Activated CD4-positive, CD25-positive, alpha-beta regulatory T cell (primary cell): ENCODE measurements at regions not wholly inside any gene's neighbourhood (a gene's known extent, or its start where the extent isn't known, plus 50 kb on each side); places are given as distances from the start of the nearest gene placed in this dataset.
"Not testable (repeated sequence)": the region's sequence is repeated elsewhere in the genome, so short reads cannot be mapped to it uniquely, and the experiment has no call there.

Experiments used
- DNase-seq, 4 experiments: peaks; one replicate each; lab custom pipeline; 2025; lab: John Stamatoyannopoulos, UW

- no peak for DNase-seq
Measured at GRCh38 chr4:19512086-19512485, 739.6 kb upstream of the SLIT2 start.

GRCh38 chr4:19510993-19511392, 740.7 kb upstream of the SLIT2 start:
- DNase-seq: no peak

- no peak for DNase-seq
Measured at GRCh38 chr4:19508442-19508841, 743.3 kb upstream of the SLIT2 start.

- no peak for DNase-seq
Measured at GRCh38 chr4:19497705-19498104, 754.0 kb upstream of the SLIT2 start.

GRCh38 chr4:19496756-19497155, 754.9 kb upstream of the SLIT2 start:
- DNase-seq: no peak

GRCh38 chr4:19494961-19495360, 756.7 kb upstream of the SLIT2 start:
- DNase-seq: no peak

- DNase-seq: no peak
Measured at GRCh38 chr4:19492606-19493005, 759.1 kb upstream of the SLIT2 start.

- no peak for DNase-seq
Measured at GRCh38 chr4:19486400-19486799, 765.3 kb upstream of the SLIT2 start.

GRCh38 chr4:19478791-19479190, 772.9 kb upstream of the SLIT2 start:
- DNase-seq: no peak

- DNase-seq: no peak
Measured at GRCh38 chr4:19473569-19473968, 778.1 kb upstream of the SLIT2 start.

- no peak for DNase-seq
Measured at GRCh38 chr4:19472666-19473065, 779.0 kb upstream of the SLIT2 start.

- not testable (repeated sequence) for DNase-seq
Measured at GRCh38 chr4:19470001-19470400, 781.7 kb upstream of the SLIT2 start.

GRCh38 chr4:19462117-19462516, 789.6 kb upstream of the SLIT2 start:
- DNase-seq: no peak

GRCh38 chr4:19455850-19456602, 795.7 kb upstream of the SLIT2 start:
- DNase-seq: no peak

- no peak for DNase-seq
Measured at GRCh38 chr4:19455196-19455595, 796.5 kb upstream of the SLIT2 start.

- DNase-seq: no peak
Measured at GRCh38 chr4:19438233-19438632, 813.5 kb upstream of the SLIT2 start.

- no peak for DNase-seq
Measured at GRCh38 chr4:19437008-19437407, 814.7 kb upstream of the SLIT2 start.

- DNase-seq: no peak
Measured at GRCh38 chr4:19429684-19430083, 822.0 kb upstream of the SLIT2 start.

GRCh38 chr4:19425146-19425545, 826.6 kb upstream of the SLIT2 start:
- no peak for DNase-seq

GRCh38 chr4:19417256-19417655, 834.4 kb upstream of the SLIT2 start:
- DNase-seq: no peak

GRCh38 chr4:19416146-19416545, 835.6 kb upstream of the SLIT2 start:
- no peak for DNase-seq

- no peak for DNase-seq
Measured at GRCh38 chr4:19408490-19408889, 843.2 kb upstream of the SLIT2 start.

GRCh38 chr4:19406789-19407188, 844.9 kb upstream of the SLIT2 start:
- no peak for DNase-seq

GRCh38 chr4:19403786-19404370, 847.8 kb upstream of the SLIT2 start:
- no peak for DNase-seq
